GM23338 (cell line): ENCODE measurements at regions not wholly inside any gene's neighbourhood (a gene's known extent, or its start where the extent isn't known, plus 50 kb on each side); places are given as distances from the start of the nearest gene placed in this dataset.
A peak's percentile ranks its signal among the peaks of the same experiment; 100 is the strongest.

Experiments used
- ATAC-seq: fragments of 200-7000 bp; cut with Tn5 transposase; 3 replicates; pipeline ENCODE4 v1.9.1; 2020
- DNase-seq: peaks from one replicate; pipeline ENCODE4 v3.0.0-alpha.2; 2015; ENCODE audit warnings: low spot score
- H2AFZ ChIP-seq: fragments of 200-600 bp; sonication (generic); 2 replicates; pipeline ENCODE4 v1.8.0; 2016; ENCODE audit warnings: antibody characterized with exemption, mild to moderate bottlenecking, moderate library complexity
- H3F3A ChIP-seq: fragments of 200-600 bp; sonication (generic); replicated peaks from 2 replicates; pipeline ENCODE4 v1.8.0; 2017; ENCODE audit warnings: antibody characterized with exemption, mixed run types, low read depth
- H3K27ac ChIP-seq: fragments of 200-600 bp; sonication (generic); 2 replicates; pipeline ENCODE4 v1.6.1; 2016; ENCODE audit warnings: low read depth
- H3K27me3 ChIP-seq: fragments of 200-600 bp; sonication (generic); 2 replicates; pipeline ENCODE4 v1.8.0; 2016; ENCODE audit warnings: mild to moderate bottlenecking, mixed run types, moderate library complexity; ENCODE audit not compliant: insufficient read depth
- H3K36me3 ChIP-seq: fragments of 200-600 bp; sonication (generic); 2 replicates; pipeline ENCODE4 v1.8.0; 2016; ENCODE audit warnings: mild to moderate bottlenecking; ENCODE audit not compliant: insufficient read depth
- H3K4me1 ChIP-seq: fragments of 200-600 bp; sonication (generic); 2 replicates; pipeline ENCODE4 v1.8.0; 2016; ENCODE audit warnings: mild to moderate bottlenecking, moderate library complexity; ENCODE audit not compliant: insufficient read depth
- H3K4me2 ChIP-seq: fragments of 200-600 bp; sonication (generic); 2 replicates; pipeline ENCODE4 v1.7.1; 2017; ENCODE audit warnings: mixed run types
- H3K4me3 ChIP-seq: fragments of 200-600 bp; sonication (generic); 2 replicates; pipeline ENCODE4 v1.6.1; 2016; ENCODE audit warnings: mixed run types
- H3K79me2 ChIP-seq: fragments of 200-600 bp; sonication (generic); replicated peaks from 2 replicates; pipeline ENCODE4 v1.8.0; 2017; ENCODE audit warnings: mild to moderate bottlenecking; ENCODE audit not compliant: insufficient read depth
- H3K9me2 ChIP-seq: fragments of 200-600 bp; sonication (generic); 2 replicates; pipeline ENCODE4 v1.8.0; 2017; ENCODE audit not compliant: insufficient read depth
- H4K20me1 ChIP-seq: fragments of 200-600 bp; sonication (generic); replicated peaks from 2 replicates; pipeline ENCODE4 v1.8.0; 2017; ENCODE audit warnings: mild to moderate bottlenecking; ENCODE audit not compliant: insufficient read depth
- H3K27ac Mint-ChIP-seq: 2 replicates; pipeline ENCODE4 v1.8.0; 2020; ENCODE audit warnings: inconsistent platforms, mild to moderate bottlenecking, moderate library complexity, mixed read lengths
- H3K27me3 Mint-ChIP-seq: 3 replicates; pipeline ENCODE4 v1.8.0; 2022; ENCODE audit warnings: low read depth, mild to moderate bottlenecking, moderate library complexity, mixed read lengths, inconsistent platforms; ENCODE audit not compliant: insufficient read depth, poor library complexity
- H3K36me3 Mint-ChIP-seq: 3 replicates; pipeline ENCODE4 v1.8.0; 2021; ENCODE audit warnings: low read depth, mild to moderate bottlenecking, inconsistent platforms, moderate library complexity, mixed read lengths
- H3K4me1 Mint-ChIP-seq: 3 replicates; pipeline ENCODE4 v1.8.0; 2020; ENCODE audit warnings: mild to moderate bottlenecking, inconsistent platforms, mixed read lengths
- H3K4me3 Mint-ChIP-seq: 3 replicates; pipeline ENCODE4 v1.8.0; 2021; ENCODE audit warnings: moderate library complexity, mild to moderate bottlenecking, inconsistent platforms, mixed read lengths
- H3K9me3 Mint-ChIP-seq: 3 replicates; pipeline ENCODE4 v1.8.0; 2020; ENCODE audit warnings: moderate library complexity, mild to moderate bottlenecking, inconsistent platforms, mixed read lengths
- CREB1 ChIP-seq: fragments of 250-450 bp; sonication (Bioruptor Pico); IDR thresholded peaks from 2 replicates; pipeline ENCODE4 v1.5.0; 2020; ENCODE audit warnings: low read depth, mild to moderate bottlenecking, moderate library complexity
- CTCF ChIP-seq, 2 experiments: fragments of 200-600 bp in 1 of 2; sonication (generic) in 1 of 2; conservative IDR thresholded peaks; 2 replicates each; pipeline versions ENCODE4 v1.5.1 to v1.6.1; 2016 to 2017; ENCODE audit warnings: antibody characterized with exemption in 2 of 2, low read depth in 2 of 2, mild to moderate bottlenecking in 2 of 2, moderate library complexity in 1 of 2
- ETS1 ChIP-seq: IDR thresholded peaks from 2 replicates; pipeline ENCODE4 v1.6.1; 2016; ENCODE audit warnings: antibody characterized with exemption
- EZH2 ChIP-seq: fragments of 200-600 bp; sonication (generic); IDR thresholded peaks from one replicate; pipeline ENCODE4 v1.8.0; 2017; ENCODE audit warnings: antibody characterized with exemption, mild to moderate bottlenecking, low read depth; ENCODE audit not compliant: unreplicated experiment
- EZH2phosphoT487 ChIP-seq: fragments of 200-600 bp; sonication (generic); IDR thresholded peaks from one replicate; pipeline ENCODE4 v1.8.1; 2018; ENCODE audit warnings: antibody characterized with exemption; ENCODE audit not compliant: unreplicated experiment
- JUNB ChIP-seq: IDR thresholded peaks from one replicate; pipeline ENCODE4 v1.6.1; 2016; ENCODE audit warnings: antibody characterized with exemption; ENCODE audit not compliant: unreplicated experiment
- NANOG ChIP-seq: IDR thresholded peaks from 2 replicates; pipeline ENCODE4 v1.6.1; 2016; ENCODE audit warnings: antibody characterized with exemption, borderline replicate concordance
- POLR2AphosphoS5 ChIP-seq: IDR thresholded peaks from 2 replicates; pipeline ENCODE4 v1.6.1; 2016; ENCODE audit warnings: antibody characterized with exemption, low read depth
- STAT1 ChIP-seq: IDR thresholded peaks from one replicate; pipeline ENCODE4 v1.6.1; 2016; ENCODE audit warnings: antibody characterized with exemption; ENCODE audit not compliant: unreplicated experiment
- ZNF114 ChIP-seq: fragments of 250-450 bp; sonication (Bioruptor Pico); IDR thresholded peaks from 2 replicates; pipeline ENCODE4 v1.5.0; 2020; ENCODE audit warnings: mild to moderate bottlenecking, moderate library complexity
- ZNF462 ChIP-seq: fragments of 250-450 bp; sonication (Bioruptor Pico); IDR thresholded peaks from 2 replicates; pipeline ENCODE4 v1.5.0; 2020; ENCODE audit warnings: mild to moderate bottlenecking, moderate library complexity
- TF ChIP-seq, protein P1 (sequence below): IDR thresholded peaks from one replicate; pipeline ENCODE4 v1.6.1; 2018; ENCODE audit warnings: antibody characterized with exemption; ENCODE audit not compliant: unreplicated experiment

DNA sequence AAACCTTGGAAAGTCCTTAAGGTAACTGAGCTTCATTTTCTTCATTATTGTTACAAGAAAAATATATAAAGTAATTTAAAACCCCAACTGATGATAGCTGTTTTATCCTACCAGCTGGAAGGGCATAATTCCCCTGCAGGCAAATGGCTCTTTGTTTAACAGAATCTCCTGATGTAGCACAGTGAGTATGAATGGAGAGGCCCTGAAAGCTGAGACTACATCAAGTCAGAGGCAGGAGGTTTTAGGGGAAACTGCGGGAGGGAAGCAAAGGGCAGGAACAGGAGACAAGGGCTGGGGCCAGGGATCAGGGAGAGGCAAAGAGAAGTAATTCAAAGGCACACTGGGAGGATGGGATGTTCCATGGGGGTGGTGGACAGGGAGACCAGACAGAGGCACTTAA, 119.0 kb upstream of the LRFN2 start:
- no peak overlapping the region for H3K4me2 ChIP-seq
- no peaks in the 10 kb centered on the region for H3K36me3 ChIP-seq
- DNase-seq (no peak), ATAC-seq (peak; percentile 86)
- no peak overlapping the region for H3K4me3 ChIP-seq
- 0 out of 2 replicates have a peak, but pooled peaks cover 5% of the 10 kb centered on the region for H3K9me2 ChIP-seq
- TF ChIP-seq EZH2 = no peak
- TF ChIP-seq ZNF462 = no peak
- TF ChIP-seq STAT1 = no peak
- TF ChIP-seq, protein P1, sequence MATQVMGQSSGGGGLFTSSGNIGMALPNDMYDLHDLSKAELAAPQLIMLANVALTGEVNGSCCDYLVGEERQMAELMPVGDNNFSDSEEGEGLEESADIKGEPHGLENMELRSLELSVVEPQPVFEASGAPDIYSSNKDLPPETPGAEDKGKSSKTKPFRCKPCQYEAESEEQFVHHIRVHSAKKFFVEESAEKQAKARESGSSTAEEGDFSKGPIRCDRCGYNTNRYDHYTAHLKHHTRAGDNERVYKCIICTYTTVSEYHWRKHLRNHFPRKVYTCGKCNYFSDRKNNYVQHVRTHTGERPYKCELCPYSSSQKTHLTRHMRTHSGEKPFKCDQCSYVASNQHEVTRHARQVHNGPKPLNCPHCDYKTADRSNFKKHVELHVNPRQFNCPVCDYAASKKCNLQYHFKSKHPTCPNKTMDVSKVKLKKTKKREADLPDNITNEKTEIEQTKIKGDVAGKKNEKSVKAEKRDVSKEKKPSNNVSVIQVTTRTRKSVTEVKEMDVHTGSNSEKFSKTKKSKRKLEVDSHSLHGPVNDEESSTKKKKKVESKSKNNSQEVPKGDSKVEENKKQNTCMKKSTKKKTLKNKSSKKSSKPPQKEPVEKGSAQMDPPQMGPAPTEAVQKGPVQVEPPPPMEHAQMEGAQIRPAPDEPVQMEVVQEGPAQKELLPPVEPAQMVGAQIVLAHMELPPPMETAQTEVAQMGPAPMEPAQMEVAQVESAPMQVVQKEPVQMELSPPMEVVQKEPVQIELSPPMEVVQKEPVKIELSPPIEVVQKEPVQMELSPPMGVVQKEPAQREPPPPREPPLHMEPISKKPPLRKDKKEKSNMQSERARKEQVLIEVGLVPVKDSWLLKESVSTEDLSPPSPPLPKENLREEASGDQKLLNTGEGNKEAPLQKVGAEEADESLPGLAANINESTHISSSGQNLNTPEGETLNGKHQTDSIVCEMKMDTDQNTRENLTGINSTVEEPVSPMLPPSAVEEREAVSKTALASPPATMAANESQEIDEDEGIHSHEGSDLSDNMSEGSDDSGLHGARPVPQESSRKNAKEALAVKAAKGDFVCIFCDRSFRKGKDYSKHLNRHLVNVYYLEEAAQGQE = no peak
- TF ChIP-seq CTCF (conservative IDR thresholded peaks at IDR 0.05; ENCODE audit: low read depth in 2 of 2) = no peak
- no peak for TF ChIP-seq EZH2phosphoT487
- TF ChIP-seq POLR2AphosphoS5 = no peak
- no peak for TF ChIP-seq CREB1 (CRISPR knock-in tag)
- no peak for TF ChIP-seq ZNF114 (CRISPR knock-in tag)
- no peak for TF ChIP-seq NANOG
- TF ChIP-seq JUNB = no peak
- TF ChIP-seq ETS1 = no peak
- Mint-ChIP-seq H3K36me3 (peaks cover 3% of the 10 kb centered on the region; the same call in 1 of the 3 replicates), H3K9me3 (peaks cover 10% of the 10 kb centered on the region; the same call in 2 of the 3 replicates), H3K4me3 (no peak overlapping the region), H3K27me3 (peaks cover 10% of the 10 kb centered on the region), H3K27ac (peak overlapping the region; percentile 25; the same call in 1 of the 2 replicates), H3K4me1 (peaks cover 15% of the 10 kb centered on the region)
- no peaks in the 10 kb centered on the region for H3K27me3 ChIP-seq
- H2AFZ ChIP-seq = peak overlapping the region; percentile 69
- no peaks in the 10 kb centered on the region for H3F3A ChIP-seq
- H4K20me1 ChIP-seq = no peaks in the 10 kb centered on the region
- H3K27ac ChIP-seq = no peak overlapping the region
- H3K4me1 ChIP-seq = peaks cover 12% of the 10 kb centered on the region
- H3K79me2 ChIP-seq = no peaks in the 10 kb centered on the region
